Neural cell (in vitro differentiated cells): ENCODE measurements at regions not wholly inside any gene's neighbourhood (a gene's known extent, or its start where the extent isn't known, plus 50 kb on each side); places are given as distances from the start of the nearest gene placed in this dataset.
"Not testable (repeated sequence)": the region's sequence is repeated elsewhere in the genome, so short reads cannot be mapped to it uniquely, and the experiment has no call there.

Experiments used
- H2AFZ ChIP-seq: fragments of 200-600, 300-800 bp; sonication (generic), shearing (Covaris generic); 2 replicates; pipeline ENCODE4 v1.6.0; 2014; ENCODE audit warnings: low read depth, mild to moderate bottlenecking, antibody characterized with exemption, low read length, moderate library complexity
- H3F3A ChIP-seq: fragments of 200-600 bp; shearing (Covaris generic); 2 replicates; pipeline ENCODE4 v1.6.1; 2016; ENCODE audit warnings: mild to moderate bottlenecking, moderate library complexity, mixed read lengths, antibody characterized with exemption, low read length; ENCODE audit not compliant: insufficient read depth, poor library complexity, severe bottlenecking
- H3K27ac ChIP-seq: fragments of 200-600, 300-800 bp; sonication (generic), shearing (Covaris generic); 2 replicates; pipeline ENCODE4 v1.5.1; 2014; ENCODE audit warnings: mild to moderate bottlenecking, low read length, moderate library complexity
- H3K27me3 ChIP-seq: fragments of 300-800, 200-600 bp; sonication (generic), shearing (Covaris generic); 2 replicates; pipeline ENCODE4 v1.6.0; 2014; ENCODE audit warnings: mild to moderate bottlenecking, low read depth, low read length, moderate library complexity; ENCODE audit not compliant: insufficient read depth
- H3K36me3 ChIP-seq: fragments of 300-800, 200-600 bp; sonication (generic), shearing (Covaris generic); 2 replicates; pipeline ENCODE4 v1.5.1; 2014; ENCODE audit warnings: mild to moderate bottlenecking, antibody characterized with exemption, low read length, moderate library complexity; ENCODE audit not compliant: insufficient read depth
- H3K4me2 ChIP-seq: fragments of 300-800, 200-600 bp; sonication (generic), shearing (Covaris generic); 2 replicates; pipeline ENCODE4 v1.6.0; 2014; ENCODE audit warnings: mild to moderate bottlenecking, low read length
- H3K4me3 ChIP-seq: fragments of 300-800, 200-600 bp; sonication (generic), shearing (Covaris generic); 2 replicates; pipeline ENCODE4 v1.5.1; 2014; ENCODE audit warnings: mild to moderate bottlenecking, low read length, moderate library complexity
- H3K79me2 ChIP-seq: fragments of 200-600 bp; shearing (Covaris generic); replicated peaks from 2 replicates; pipeline ENCODE4 v1.6.0; 2014; ENCODE audit warnings: mild to moderate bottlenecking, low read length, moderate library complexity; ENCODE audit not compliant: insufficient read depth
- H3K9ac ChIP-seq: fragments of 300-800, 200-600 bp; sonication (generic), shearing (Covaris generic); 2 replicates; pipeline ENCODE4 v1.6.1; 2016; ENCODE audit warnings: mild to moderate bottlenecking, low read length, mixed read lengths
- H3K9me2 ChIP-seq: fragments of 200-600 bp; shearing (Covaris generic); 2 replicates; pipeline ENCODE4 v1.6.1; 2016; ENCODE audit warnings: mild to moderate bottlenecking, low read length, mixed read lengths; ENCODE audit not compliant: insufficient read depth
- H3K9me3 ChIP-seq: fragments of 200-600, 300-800 bp; sonication (generic), shearing (Covaris generic); 2 replicates; pipeline ENCODE4 v1.6.1; 2016; ENCODE audit warnings: mild to moderate bottlenecking, mixed run types, low read length, moderate library complexity, mixed read lengths
- H4K20me1 ChIP-seq: fragments of 200-600 bp; shearing (Covaris generic); 2 replicates; pipeline ENCODE4 v1.6.1; 2016; ENCODE audit warnings: mild to moderate bottlenecking, mixed run types; ENCODE audit not compliant: insufficient read depth
- EP300 ChIP-seq: fragments of 450-650 bp; conservative IDR thresholded peaks from 2 replicates; pipeline ENCODE4 v1.6.1; 2014; ENCODE audit warnings: antibody characterized with exemption, mild to moderate bottlenecking, moderate library complexity; ENCODE audit not compliant: poor library complexity, severe bottlenecking
- EZH2 ChIP-seq: fragments of 200-600, 300-800 bp; shearing (Covaris generic), sonication (generic); IDR thresholded peaks from 2 replicates; pipeline ENCODE4 v1.6.1; 2014; ENCODE audit warnings: antibody characterized with exemption, low read length, borderline replicate concordance, mild to moderate bottlenecking; ENCODE audit not compliant: insufficient read depth, poor library complexity, severe bottlenecking
- MXI1 ChIP-seq: fragments of 450-650 bp; conservative IDR thresholded peaks from 2 replicates; pipeline ENCODE4 v1.6.1; 2014; ENCODE audit warnings: antibody characterized with exemption, mild to moderate bottlenecking; ENCODE audit not compliant: poor library complexity, severe bottlenecking
- POLR2AphosphoS5 ChIP-seq: IDR thresholded peaks from 2 replicates; pipeline ENCODE4 v1.6.1; 2012
- RAD21 ChIP-seq: fragments of 450-650 bp; conservative IDR thresholded peaks from 2 replicates; pipeline ENCODE4 v1.6.1; 2014; ENCODE audit warnings: antibody characterized with exemption, mild to moderate bottlenecking, moderate library complexity
- SMC3 ChIP-seq: fragments of 450-650 bp; conservative IDR thresholded peaks from 2 replicates; pipeline ENCODE4 v1.6.1; 2014; ENCODE audit warnings: antibody characterized with exemption, mild to moderate bottlenecking, moderate library complexity; ENCODE audit not compliant: poor library complexity
- TAF1 ChIP-seq: IDR thresholded peaks from 2 replicates; pipeline ENCODE4 v1.6.1; 2012; ENCODE audit warnings: low read depth
- TF ChIP-seq, protein P1 (sequence below): fragments of 450-650 bp; IDR thresholded peaks from 2 replicates; pipeline ENCODE4 v1.5.1; 2014; ENCODE audit warnings: antibody characterized with exemption, mild to moderate bottlenecking, moderate library complexity; ENCODE audit not compliant: poor library complexity, severe bottlenecking
- TF ChIP-seq, protein P2 (sequence below): IDR thresholded peaks from 2 replicates; pipeline ENCODE4 v1.6.1; 2012; ENCODE audit warnings: borderline replicate concordance

DNA sequence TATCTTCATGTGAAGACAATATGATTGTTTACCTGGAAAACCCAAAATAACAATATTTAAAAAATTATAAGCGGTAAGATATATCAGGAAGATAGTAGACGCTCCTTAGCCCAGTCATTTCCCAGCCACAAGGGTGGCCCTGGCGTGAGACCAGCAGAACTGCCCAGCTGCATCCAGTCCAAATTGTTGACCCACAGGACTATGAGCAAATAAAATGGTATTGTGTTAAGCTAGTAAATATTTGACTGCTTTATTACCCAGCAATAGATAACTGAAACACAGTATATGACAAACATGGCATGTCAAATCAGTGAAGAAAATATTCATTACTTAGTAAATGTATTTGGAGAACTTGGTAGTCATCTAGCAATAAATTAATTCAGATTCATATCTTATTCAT lies 294.3 kb upstream of the SPAG17 start:
- no peaks in the 10 kb centered on the region for H3F3A ChIP-seq
- H2AFZ ChIP-seq: no peak overlapping the region
- H3K27me3 ChIP-seq: no peaks in the 10 kb centered on the region
- no peaks in the 10 kb centered on the region for H3K36me3 ChIP-seq
- no peaks in the 10 kb centered on the region for H3K9me2 ChIP-seq
- TF ChIP-seq MXI1 (no peak), TAF1 (no peak), RAD21 (no peak), SMC3 (no peak), EP300 (no peak), POLR2AphosphoS5 (no peak), EZH2 (no peak)
- TF ChIP-seq, protein P1, sequence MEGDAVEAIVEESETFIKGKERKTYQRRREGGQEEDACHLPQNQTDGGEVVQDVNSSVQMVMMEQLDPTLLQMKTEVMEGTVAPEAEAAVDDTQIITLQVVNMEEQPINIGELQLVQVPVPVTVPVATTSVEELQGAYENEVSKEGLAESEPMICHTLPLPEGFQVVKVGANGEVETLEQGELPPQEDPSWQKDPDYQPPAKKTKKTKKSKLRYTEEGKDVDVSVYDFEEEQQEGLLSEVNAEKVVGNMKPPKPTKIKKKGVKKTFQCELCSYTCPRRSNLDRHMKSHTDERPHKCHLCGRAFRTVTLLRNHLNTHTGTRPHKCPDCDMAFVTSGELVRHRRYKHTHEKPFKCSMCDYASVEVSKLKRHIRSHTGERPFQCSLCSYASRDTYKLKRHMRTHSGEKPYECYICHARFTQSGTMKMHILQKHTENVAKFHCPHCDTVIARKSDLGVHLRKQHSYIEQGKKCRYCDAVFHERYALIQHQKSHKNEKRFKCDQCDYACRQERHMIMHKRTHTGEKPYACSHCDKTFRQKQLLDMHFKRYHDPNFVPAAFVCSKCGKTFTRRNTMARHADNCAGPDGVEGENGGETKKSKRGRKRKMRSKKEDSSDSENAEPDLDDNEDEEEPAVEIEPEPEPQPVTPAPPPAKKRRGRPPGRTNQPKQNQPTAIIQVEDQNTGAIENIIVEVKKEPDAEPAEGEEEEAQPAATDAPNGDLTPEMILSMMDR: no peak
- TF ChIP-seq, protein P2, sequence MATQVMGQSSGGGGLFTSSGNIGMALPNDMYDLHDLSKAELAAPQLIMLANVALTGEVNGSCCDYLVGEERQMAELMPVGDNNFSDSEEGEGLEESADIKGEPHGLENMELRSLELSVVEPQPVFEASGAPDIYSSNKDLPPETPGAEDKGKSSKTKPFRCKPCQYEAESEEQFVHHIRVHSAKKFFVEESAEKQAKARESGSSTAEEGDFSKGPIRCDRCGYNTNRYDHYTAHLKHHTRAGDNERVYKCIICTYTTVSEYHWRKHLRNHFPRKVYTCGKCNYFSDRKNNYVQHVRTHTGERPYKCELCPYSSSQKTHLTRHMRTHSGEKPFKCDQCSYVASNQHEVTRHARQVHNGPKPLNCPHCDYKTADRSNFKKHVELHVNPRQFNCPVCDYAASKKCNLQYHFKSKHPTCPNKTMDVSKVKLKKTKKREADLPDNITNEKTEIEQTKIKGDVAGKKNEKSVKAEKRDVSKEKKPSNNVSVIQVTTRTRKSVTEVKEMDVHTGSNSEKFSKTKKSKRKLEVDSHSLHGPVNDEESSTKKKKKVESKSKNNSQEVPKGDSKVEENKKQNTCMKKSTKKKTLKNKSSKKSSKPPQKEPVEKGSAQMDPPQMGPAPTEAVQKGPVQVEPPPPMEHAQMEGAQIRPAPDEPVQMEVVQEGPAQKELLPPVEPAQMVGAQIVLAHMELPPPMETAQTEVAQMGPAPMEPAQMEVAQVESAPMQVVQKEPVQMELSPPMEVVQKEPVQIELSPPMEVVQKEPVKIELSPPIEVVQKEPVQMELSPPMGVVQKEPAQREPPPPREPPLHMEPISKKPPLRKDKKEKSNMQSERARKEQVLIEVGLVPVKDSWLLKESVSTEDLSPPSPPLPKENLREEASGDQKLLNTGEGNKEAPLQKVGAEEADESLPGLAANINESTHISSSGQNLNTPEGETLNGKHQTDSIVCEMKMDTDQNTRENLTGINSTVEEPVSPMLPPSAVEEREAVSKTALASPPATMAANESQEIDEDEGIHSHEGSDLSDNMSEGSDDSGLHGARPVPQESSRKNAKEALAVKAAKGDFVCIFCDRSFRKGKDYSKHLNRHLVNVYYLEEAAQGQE: no peak
- no peak overlapping the region for H3K27ac ChIP-seq
- no peak overlapping the region for H3K4me2 ChIP-seq
- no peak overlapping the region for H3K9ac ChIP-seq
- no peak overlapping the region for H3K4me3 ChIP-seq
- H4K20me1 ChIP-seq: no peaks in the 10 kb centered on the region
- no peaks in the 10 kb centered on the region for H3K9me3 ChIP-seq
- no peaks in the 10 kb centered on the region for H3K79me2 ChIP-seq

DNA sequence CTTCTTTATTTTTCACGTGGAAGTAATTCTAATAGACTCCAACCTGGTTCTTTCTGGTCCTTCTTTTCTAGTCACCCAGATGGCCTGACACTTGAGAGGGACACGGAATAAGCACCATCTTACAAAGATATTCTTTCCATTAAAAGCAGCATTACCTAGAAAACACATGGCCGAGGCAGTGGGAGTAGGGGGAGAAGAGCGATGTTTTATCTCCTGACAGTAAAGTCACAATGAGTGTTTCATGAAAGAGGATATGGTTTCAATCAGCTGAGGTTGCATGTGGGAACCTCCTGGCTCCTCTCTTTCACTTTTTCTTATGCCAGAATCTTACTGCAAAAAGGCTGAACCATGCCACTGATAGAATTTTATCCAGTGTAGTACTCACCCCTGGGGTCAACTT lies 288.8 kb upstream of the SPAG17 start:
- Histone ChIP-seq H3K9me2 (no peaks in the 10 kb centered on the region), H3K4me3 (no peak overlapping the region), H3K9ac (no peak overlapping the region), H3K79me2 (no peaks in the 10 kb centered on the region), H2AFZ (no peak overlapping the region), H4K20me1 (no peaks in the 10 kb centered on the region), H3F3A (no peaks in the 10 kb centered on the region), H3K27me3 (no peaks in the 10 kb centered on the region), H3K9me3 (no peaks in the 10 kb centered on the region), H3K4me2 (no peak overlapping the region), H3K36me3 (no peaks in the 10 kb centered on the region), H3K27ac (no peak overlapping the region)
- TF ChIP-seq TAF1: no peak
- TF ChIP-seq SMC3: no peak
- no peak for TF ChIP-seq MXI1
- TF ChIP-seq, protein P1: no peak
- no peak for TF ChIP-seq EZH2
- no peak for TF ChIP-seq RAD21
- TF ChIP-seq POLR2AphosphoS5: no peak
- no peak for TF ChIP-seq EP300

DNA sequence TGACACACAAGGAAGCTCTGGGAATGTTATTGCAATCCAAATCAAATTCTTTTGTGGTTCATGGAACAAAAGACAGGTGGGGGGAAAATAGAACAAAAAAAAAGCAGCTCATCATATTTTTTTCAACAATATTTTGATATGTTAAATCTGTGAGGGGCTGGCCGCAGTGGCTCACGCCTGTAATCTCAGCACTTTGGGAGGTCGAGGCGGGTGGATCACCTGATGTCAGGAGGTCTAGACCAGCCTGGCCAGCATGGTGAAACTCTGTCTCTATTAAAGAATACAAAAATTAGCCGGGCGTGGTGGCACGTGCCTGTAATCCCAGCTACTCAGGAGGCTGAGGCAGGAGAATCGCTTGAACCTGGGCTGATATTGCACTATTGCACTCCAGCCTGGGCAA lies 279.4 kb upstream of the SPAG17 start:
- H3K4me2 ChIP-seq, H3K9me3 ChIP-seq, H3K9me2 ChIP-seq, H3K27me3 ChIP-seq, H2AFZ ChIP-seq, H3K36me3 ChIP-seq, H4K20me1 ChIP-seq, H3K27ac ChIP-seq, H3F3A ChIP-seq, H3K79me2 ChIP-seq, H3K9ac ChIP-seq, H3K4me3 ChIP-seq: not testable (repeated sequence)
